ENCODE measurements at regions not wholly inside any gene's neighbourhood (a gene's known extent, or its start where the extent isn't known, plus 50 kb on each side); places are given as distances from the start of the nearest gene placed in this dataset.

DNA sequence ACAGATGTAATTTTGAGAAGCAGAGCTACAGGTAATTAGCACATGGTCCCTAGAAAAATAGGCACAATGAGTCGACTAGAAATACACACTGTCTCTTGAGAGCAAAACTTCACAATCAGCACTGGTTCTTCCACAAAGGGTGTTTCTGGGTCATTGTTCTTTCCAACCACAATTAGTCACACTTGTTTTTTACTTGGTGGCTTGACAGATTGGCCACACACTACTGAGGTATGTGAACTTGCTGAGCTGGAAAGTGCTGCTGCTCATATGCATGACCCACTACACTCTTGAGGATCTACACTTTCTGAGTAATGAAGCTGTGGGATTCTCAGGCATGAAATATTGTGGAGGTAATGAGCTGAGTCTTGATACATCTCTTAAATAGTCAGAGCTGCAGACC, 347.7 kb downstream of the BCKDHB start:
- Histone ChIP-seq H3K4me3 (no peak overlapping the region), H3K9me3 (no peaks in the 10 kb centered on the region), H3K27me3 (no peaks in the 10 kb centered on the region), H3K27ac (no peak overlapping the region), H3K36me3 (ENCODE audit: low read depth, missing control alignments) (no peaks in the 10 kb centered on the region), H3K4me1 (no peaks in the 10 kb centered on the region)
- no peak for DNase-seq
- 19 to 56% methylated on average over 1 of the region's 1 CpG for WGBS, 2 donors
- TF ChIP-seq, protein P1, sequence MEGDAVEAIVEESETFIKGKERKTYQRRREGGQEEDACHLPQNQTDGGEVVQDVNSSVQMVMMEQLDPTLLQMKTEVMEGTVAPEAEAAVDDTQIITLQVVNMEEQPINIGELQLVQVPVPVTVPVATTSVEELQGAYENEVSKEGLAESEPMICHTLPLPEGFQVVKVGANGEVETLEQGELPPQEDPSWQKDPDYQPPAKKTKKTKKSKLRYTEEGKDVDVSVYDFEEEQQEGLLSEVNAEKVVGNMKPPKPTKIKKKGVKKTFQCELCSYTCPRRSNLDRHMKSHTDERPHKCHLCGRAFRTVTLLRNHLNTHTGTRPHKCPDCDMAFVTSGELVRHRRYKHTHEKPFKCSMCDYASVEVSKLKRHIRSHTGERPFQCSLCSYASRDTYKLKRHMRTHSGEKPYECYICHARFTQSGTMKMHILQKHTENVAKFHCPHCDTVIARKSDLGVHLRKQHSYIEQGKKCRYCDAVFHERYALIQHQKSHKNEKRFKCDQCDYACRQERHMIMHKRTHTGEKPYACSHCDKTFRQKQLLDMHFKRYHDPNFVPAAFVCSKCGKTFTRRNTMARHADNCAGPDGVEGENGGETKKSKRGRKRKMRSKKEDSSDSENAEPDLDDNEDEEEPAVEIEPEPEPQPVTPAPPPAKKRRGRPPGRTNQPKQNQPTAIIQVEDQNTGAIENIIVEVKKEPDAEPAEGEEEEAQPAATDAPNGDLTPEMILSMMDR (IDR thresholded peaks at IDR 0.05), result no peak
- no peak for TF ChIP-seq POLR2A (IDR thresholded peaks at IDR 0.05)
- intact Hi-C loops (cut with DNase I; ENCODE audit: low total_unique reads), result no loop called here

DNA sequence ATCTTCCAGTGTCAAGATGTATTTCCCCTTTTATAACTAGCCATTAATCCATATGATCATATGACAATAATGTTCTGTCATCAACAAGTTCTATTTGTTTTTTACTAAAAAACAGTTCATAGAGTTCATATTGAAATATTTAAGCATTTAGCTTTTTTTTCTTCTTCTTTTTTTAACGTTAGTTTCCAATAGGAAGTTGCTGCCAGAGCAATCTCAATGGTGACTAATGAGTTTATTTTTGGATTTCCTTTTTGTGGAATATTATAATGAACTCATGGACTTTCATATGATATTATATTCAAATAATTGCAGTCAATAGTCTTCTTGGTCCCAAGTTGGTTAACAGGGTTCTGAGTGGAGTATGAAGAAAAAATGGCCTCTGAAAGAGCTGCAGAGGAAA, 343.3 kb downstream of the BCKDHB start:
- Histone ChIP-seq H3K4me3 (no peak overlapping the region), H3K36me3 (ENCODE audit: low read depth, missing control alignments) (no peaks in the 10 kb centered on the region), H3K27ac (no peak overlapping the region), H3K9me3 (no peaks in the 10 kb centered on the region), H3K4me1 (no peaks in the 10 kb centered on the region), H3K27me3 (no peaks in the 10 kb centered on the region)
- TF ChIP-seq, protein P1 (IDR thresholded peaks at IDR 0.05), result no peak
- TF ChIP-seq POLR2A (IDR thresholded peaks at IDR 0.05), result no peak
- WGBS, 2 donors, result 36 to 55% methylated on average over 1 of the region's 1 CpG
- DNase-seq, result no peak
- intact Hi-C loops (cut with DNase I; ENCODE audit: low total_unique reads), result no loop called here

DNA sequence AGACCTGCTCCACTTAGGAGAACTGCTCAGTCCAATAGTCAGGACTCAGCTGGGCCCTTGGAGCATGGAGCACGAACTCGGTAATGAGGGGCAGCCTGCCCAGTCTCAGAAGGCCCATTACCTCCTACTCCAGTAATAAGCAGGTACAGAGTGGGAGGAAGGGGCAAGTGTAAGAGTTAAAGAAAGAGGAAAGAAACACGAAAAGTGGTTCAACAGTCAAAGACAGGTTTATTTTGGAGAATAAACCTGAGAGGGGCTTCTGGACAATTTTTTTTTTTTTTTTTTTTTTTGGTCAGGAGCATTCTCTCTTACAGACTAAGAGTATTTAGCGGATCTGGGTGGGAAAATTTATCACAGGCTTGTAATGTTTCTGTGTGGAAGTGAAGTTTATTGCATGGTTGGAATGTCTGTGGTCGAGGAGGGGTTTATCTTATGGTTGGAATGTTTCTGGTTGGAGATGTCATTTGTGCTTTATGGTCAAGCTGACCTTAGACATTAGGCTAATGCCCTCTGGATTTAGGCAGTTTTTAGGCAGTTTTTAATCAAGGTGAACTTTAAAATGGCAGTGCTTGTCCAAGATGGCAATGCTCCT, 340.1 kb downstream of the BCKDHB start:
- no peak for DNase-seq
- WGBS, 2 donors, result 90 to 92% methylated on average over 5 of the region's 5 CpGs
- no peaks in the 10 kb centered on the region for H3K9me3 ChIP-seq
- intact Hi-C loops (cut with DNase I; ENCODE audit: low total_unique reads), result no loop called here
- TF ChIP-seq, protein P1 (IDR thresholded peaks at IDR 0.05), result no peak
- TF ChIP-seq POLR2A (IDR thresholded peaks at IDR 0.05), result no peak
- no peak overlapping the region for H3K4me3 ChIP-seq
- H3K36me3 ChIP-seq (ENCODE audit: low read depth, missing control alignments), result no peaks in the 10 kb centered on the region
- no peak overlapping the region for H3K27ac ChIP-seq
- no peaks in the 10 kb centered on the region for H3K4me1 ChIP-seq
- H3K27me3 ChIP-seq, result no peaks in the 10 kb centered on the region

DNA sequence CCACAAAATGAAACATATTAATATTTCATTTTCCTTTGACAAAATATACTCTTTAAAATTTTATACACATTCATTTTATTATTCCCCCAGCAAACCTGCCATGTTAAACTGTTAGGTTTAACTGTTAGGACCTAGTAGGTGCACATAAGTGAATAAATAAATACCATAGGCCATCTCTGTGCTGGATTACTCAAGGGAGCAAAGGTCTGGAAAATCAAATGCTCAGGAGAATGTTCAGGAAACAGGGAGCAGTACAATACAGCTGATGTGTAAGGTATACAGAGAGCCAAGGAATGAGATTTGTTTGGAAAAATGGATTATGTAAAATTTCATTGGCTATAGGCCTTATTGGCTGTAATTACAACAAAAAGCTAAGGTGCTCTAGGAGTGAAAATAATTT, 339.3 kb downstream of the BCKDHB start:
- no peak for DNase-seq
- H3K36me3 ChIP-seq (ENCODE audit: low read depth, missing control alignments), result no peaks in the 10 kb centered on the region
- TF ChIP-seq, protein P1 (IDR thresholded peaks at IDR 0.05), result no peak
- no peaks in the 10 kb centered on the region for H3K9me3 ChIP-seq
- H3K27me3 ChIP-seq, result no peaks in the 10 kb centered on the region
- H3K27ac ChIP-seq, result no peak overlapping the region
- no peak overlapping the region for H3K4me3 ChIP-seq
- no peaks in the 10 kb centered on the region for H3K4me1 ChIP-seq
- intact Hi-C loops (cut with DNase I; ENCODE audit: low total_unique reads), result no loop called here

DNA sequence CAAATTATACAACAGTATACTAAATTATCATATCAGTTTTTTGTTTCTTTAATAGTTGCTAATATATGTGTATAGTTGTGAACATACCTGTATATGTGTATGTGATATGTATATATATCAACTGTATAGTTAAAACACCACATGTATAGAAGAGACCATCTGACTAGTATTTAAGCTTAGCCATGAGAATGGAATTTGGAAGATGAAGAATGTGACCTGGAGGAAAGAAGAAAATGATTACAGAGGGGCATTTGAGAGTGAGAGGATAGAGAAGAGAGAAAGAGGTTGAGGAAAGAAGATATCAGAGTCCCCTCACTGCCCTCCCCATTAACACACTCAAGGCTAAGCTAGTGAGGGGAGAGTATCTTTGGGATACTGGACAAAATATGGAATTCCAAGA, 335.9 kb downstream of the BCKDHB start:
- Histone ChIP-seq H3K27ac (no peak overlapping the region), H3K4me3 (no peak overlapping the region), H3K36me3 (ENCODE audit: low read depth, missing control alignments) (no peaks in the 10 kb centered on the region), H3K9me3 (no peaks in the 10 kb centered on the region), H3K27me3 (no peaks in the 10 kb centered on the region), H3K4me1 (no peaks in the 10 kb centered on the region)
- intact Hi-C loops (cut with DNase I; ENCODE audit: low total_unique reads), result no loop called here
- TF ChIP-seq POLR2A (IDR thresholded peaks at IDR 0.05), result no peak
- TF ChIP-seq, protein P1 (IDR thresholded peaks at IDR 0.05), result no peak
- DNase-seq, result no peak

Measured in testis (tissue), 2 donors.